Fibroblast of lung (primary cell): ENCODE measurements at regions not wholly inside any gene's neighbourhood (a gene's known extent, or its start where the extent isn't known, plus 50 kb on each side); places are given as distances from the start of the nearest gene placed in this dataset.

Experiments
- DNase-seq, 2 donors: peaks; one replicate each; pipeline versions ENCODE4 v3.0.0 to v3.0.0-alpha.2; 2010; ENCODE audit warnings: low read depth in 2 of 2
- H2AFZ ChIP-seq: 2 replicates; pipeline ENCODE4 v1.5.1; 2012; ENCODE audit warnings: low read length, control low read depth, inconsistent platforms
- H3K27ac ChIP-seq: 2 replicates; pipeline ENCODE4 v1.5.1; 2011; ENCODE audit warnings: low read length, control low read depth; ENCODE audit not compliant: insufficient read depth
- H3K27me3 ChIP-seq: 2 replicates; pipeline ENCODE4 v1.5.1; 2011; ENCODE audit warnings: mild to moderate bottlenecking, low read length; ENCODE audit not compliant: control insufficient read depth, insufficient read depth
- H3K36me3 ChIP-seq: 2 replicates; pipeline ENCODE4 v1.5.1; 2011; ENCODE audit warnings: low read length; ENCODE audit not compliant: control insufficient read depth, insufficient read depth
- H3K4me1 ChIP-seq: 2 replicates; pipeline ENCODE4 v1.5.1; 2011; ENCODE audit warnings: low read length; ENCODE audit not compliant: control insufficient read depth, insufficient read depth; ENCODE audit errors: extremely low read depth
- H3K4me2 ChIP-seq: 2 replicates; pipeline ENCODE4 v1.5.1; 2011; ENCODE audit warnings: low read length, control low read depth; ENCODE audit not compliant: insufficient read depth; ENCODE audit errors: extremely low read depth
- H3K4me3 ChIP-seq, 4 experiments: fragments of 200-600 bp in 1 of 4; sonication (generic) in 1 of 4; replicated peaks in 1 of 4; 2 replicates each; pipeline ENCODE4 v1.5.1; 2011 to 2016; ENCODE audit warnings: low read length in 4 of 4, low read depth in 3 of 4, mild to moderate bottlenecking in 3 of 4, control low read depth in 2 of 4, inconsistent platforms in 1 of 4, mixed read lengths in 1 of 4; ENCODE audit not compliant: insufficient read depth in 1 of 4; ENCODE audit errors: control extremely low read depth in 1 of 4
- H3K79me2 ChIP-seq: 2 replicates; pipeline ENCODE4 v1.5.1; 2012; ENCODE audit warnings: mild to moderate bottlenecking, low read length, inconsistent platforms; ENCODE audit not compliant: control insufficient read depth, insufficient read depth
- H3K9ac ChIP-seq: 2 replicates; pipeline ENCODE4 v1.5.1; 2011; ENCODE audit warnings: mild to moderate bottlenecking, low read length, control low read depth; ENCODE audit not compliant: insufficient read depth
- H3K9me3 ChIP-seq: 2 replicates; pipeline ENCODE4 v1.5.1; 2012; ENCODE audit warnings: low read depth, low read length; ENCODE audit not compliant: control insufficient read depth, insufficient read depth
- H4K20me1 ChIP-seq: 2 replicates; pipeline ENCODE4 v1.5.1; 2011; ENCODE audit warnings: low read length; ENCODE audit not compliant: control insufficient read depth, insufficient read depth; ENCODE audit errors: extremely low read depth
- EZH2 ChIP-seq: IDR thresholded peaks from 2 replicates; pipeline ENCODE4 v1.5.1; 2012; ENCODE audit warnings: low read length, control low read depth, mild to moderate bottlenecking; ENCODE audit errors: missing control alignments
- TF ChIP-seq, protein P1 (sequence below), 2 donors: IDR thresholded peaks in 1 of 2; conservative IDR thresholded peaks in 1 of 2; 1 replicate in 1 of 2; 2 replicates in 1 of 2; pipeline ENCODE4 v1.5.1; 2011 to 2012; ENCODE audit warnings: low read length in 2 of 2, control low read depth in 1 of 2, inconsistent platforms in 1 of 2, low read depth in 1 of 2, mild to moderate bottlenecking in 1 of 2

DNA sequence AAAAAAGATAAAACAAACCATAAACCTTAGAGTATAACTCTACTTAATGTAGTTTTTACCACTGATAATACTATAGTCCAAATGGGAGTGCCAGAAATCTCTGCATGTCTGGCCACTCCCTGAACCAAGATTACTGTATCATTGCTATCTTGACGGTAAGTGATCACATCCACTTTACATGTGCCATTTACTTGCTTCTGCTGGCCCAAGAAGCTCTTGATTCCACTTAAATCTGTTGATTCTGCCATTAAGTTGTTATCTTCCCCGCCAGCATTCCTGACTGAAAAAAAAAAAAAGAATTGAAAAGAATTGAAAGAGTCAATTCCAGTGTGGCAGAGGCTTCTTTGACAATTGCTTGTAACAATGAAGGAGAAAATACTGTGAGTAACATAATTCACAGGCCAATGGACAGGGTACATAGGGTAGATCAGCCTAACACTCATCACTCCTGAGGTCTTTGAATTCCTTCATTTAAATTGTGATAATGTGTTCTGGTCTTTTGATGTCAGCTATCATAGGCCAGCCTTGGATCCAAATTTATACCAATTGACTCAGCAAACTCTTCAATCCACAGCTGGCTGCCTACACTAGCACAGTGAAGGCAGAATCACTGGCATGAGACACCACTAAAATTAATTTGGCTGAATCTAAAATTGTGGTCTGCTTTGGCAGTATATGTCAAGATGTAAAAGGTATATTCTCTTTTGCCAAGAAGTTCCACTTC is 665.2 kb upstream of the FLRT2 start:
- no peak for DNase-seq
- no peak overlapping the region for H3K27ac ChIP-seq
- no peaks in the 10 kb centered on the region for H3K36me3 ChIP-seq
- H3K79me2 ChIP-seq = no peaks in the 10 kb centered on the region
- TF ChIP-seq, protein P1, sequence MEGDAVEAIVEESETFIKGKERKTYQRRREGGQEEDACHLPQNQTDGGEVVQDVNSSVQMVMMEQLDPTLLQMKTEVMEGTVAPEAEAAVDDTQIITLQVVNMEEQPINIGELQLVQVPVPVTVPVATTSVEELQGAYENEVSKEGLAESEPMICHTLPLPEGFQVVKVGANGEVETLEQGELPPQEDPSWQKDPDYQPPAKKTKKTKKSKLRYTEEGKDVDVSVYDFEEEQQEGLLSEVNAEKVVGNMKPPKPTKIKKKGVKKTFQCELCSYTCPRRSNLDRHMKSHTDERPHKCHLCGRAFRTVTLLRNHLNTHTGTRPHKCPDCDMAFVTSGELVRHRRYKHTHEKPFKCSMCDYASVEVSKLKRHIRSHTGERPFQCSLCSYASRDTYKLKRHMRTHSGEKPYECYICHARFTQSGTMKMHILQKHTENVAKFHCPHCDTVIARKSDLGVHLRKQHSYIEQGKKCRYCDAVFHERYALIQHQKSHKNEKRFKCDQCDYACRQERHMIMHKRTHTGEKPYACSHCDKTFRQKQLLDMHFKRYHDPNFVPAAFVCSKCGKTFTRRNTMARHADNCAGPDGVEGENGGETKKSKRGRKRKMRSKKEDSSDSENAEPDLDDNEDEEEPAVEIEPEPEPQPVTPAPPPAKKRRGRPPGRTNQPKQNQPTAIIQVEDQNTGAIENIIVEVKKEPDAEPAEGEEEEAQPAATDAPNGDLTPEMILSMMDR (conservative IDR thresholded peaks at IDR 0.05 in 1 of 2, IDR thresholded peaks at IDR 0.05 in 1 of 2; ENCODE audit: low read depth in 1 of 2, low read length in 2 of 2) = no peak
- no peak for TF ChIP-seq EZH2
- H3K27me3 ChIP-seq = no peaks in the 10 kb centered on the region
- H3K9ac ChIP-seq = no peak overlapping the region
- no peaks in the 10 kb centered on the region for H4K20me1 ChIP-seq
- no peak overlapping the region for H3K4me2 ChIP-seq
- no peak overlapping the region for H3K4me3 ChIP-seq
- no peaks in the 10 kb centered on the region for H3K4me1 ChIP-seq
- no peak overlapping the region for H2AFZ ChIP-seq
- H3K9me3 ChIP-seq = no peaks in the 10 kb centered on the region

DNA sequence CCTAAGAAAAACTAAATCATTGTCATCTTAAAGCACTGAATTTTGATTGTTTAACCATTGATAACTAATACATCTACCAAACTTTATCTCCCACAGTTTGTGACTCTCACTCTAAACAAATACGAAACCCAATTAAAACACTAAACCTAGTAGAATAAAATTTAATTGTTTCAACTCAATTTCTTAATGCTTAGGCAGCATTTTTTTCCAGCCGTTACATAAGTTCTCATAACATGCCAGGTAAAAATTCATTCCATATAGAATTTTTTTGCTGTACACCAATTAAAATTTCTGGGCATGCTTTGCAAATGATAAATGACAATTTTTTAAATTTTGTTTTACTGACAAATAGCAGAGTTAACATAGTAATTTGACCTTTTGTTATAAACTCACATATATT is 658.2 kb upstream of the FLRT2 start:
- no peak overlapping the region for H3K4me2 ChIP-seq
- no peak overlapping the region for H2AFZ ChIP-seq
- no peaks in the 10 kb centered on the region for H3K27me3 ChIP-seq
- no peaks in the 10 kb centered on the region for H4K20me1 ChIP-seq
- H3K9ac ChIP-seq = no peak overlapping the region
- H3K36me3 ChIP-seq = no peaks in the 10 kb centered on the region
- DNase-seq = no peak
- H3K79me2 ChIP-seq = no peaks in the 10 kb centered on the region
- H3K9me3 ChIP-seq = no peaks in the 10 kb centered on the region
- H3K27ac ChIP-seq = no peak overlapping the region
- H3K4me1 ChIP-seq = no peaks in the 10 kb centered on the region
- TF ChIP-seq, protein P1 (conservative IDR thresholded peaks at IDR 0.05 in 1 of 2, IDR thresholded peaks at IDR 0.05 in 1 of 2; ENCODE audit: low read depth in 1 of 2, low read length in 2 of 2) = no peak
- no peak for TF ChIP-seq EZH2
- H3K4me3 ChIP-seq = no peak overlapping the region

DNA sequence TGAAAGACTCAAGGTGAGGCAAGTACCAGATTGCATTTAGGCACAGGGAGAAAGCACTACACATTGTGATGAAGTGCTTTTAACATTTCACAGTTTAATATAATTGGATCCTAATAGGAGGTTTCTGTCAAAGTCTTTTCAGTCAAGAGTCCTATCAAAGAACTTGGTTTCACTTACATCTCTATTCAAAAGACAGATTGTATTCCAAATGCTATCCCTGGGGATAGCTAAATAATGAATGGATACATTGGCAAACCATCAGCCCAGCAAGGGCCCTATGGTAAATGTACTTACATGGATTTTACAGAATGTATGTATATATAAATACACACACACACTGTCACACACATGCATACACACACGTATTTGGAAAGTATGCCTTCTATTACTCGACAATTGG is 655.5 kb upstream of the FLRT2 start:
- Histone ChIP-seq H4K20me1 (no peaks in the 10 kb centered on the region), H3K4me2 (no peak overlapping the region)

More for the DNA sequence above, 655.5 kb upstream of the FLRT2 start:
- no peak overlapping the region for H3K27ac ChIP-seq
- no peaks in the 10 kb centered on the region for H3K9me3 ChIP-seq
- H3K79me2 ChIP-seq = no peaks in the 10 kb centered on the region
- no peak for DNase-seq
- no peak overlapping the region for H2AFZ ChIP-seq
- TF ChIP-seq, protein P1 (conservative IDR thresholded peaks at IDR 0.05 in 1 of 2, IDR thresholded peaks at IDR 0.05 in 1 of 2; ENCODE audit: low read depth in 1 of 2, low read length in 2 of 2) = no peak
- no peak for TF ChIP-seq EZH2
- no peaks in the 10 kb centered on the region for H3K36me3 ChIP-seq
- no peak overlapping the region for H3K9ac ChIP-seq
- H3K27me3 ChIP-seq = no peaks in the 10 kb centered on the region
- no peaks in the 10 kb centered on the region for H3K4me1 ChIP-seq
- no peak overlapping the region for H3K4me3 ChIP-seq
